ENCODE measurements at regions not wholly inside any gene's neighbourhood (a gene's known extent, or its start where the extent isn't known, plus 50 kb on each side); places are given as distances from the start of the nearest gene placed in this dataset.

DNA sequence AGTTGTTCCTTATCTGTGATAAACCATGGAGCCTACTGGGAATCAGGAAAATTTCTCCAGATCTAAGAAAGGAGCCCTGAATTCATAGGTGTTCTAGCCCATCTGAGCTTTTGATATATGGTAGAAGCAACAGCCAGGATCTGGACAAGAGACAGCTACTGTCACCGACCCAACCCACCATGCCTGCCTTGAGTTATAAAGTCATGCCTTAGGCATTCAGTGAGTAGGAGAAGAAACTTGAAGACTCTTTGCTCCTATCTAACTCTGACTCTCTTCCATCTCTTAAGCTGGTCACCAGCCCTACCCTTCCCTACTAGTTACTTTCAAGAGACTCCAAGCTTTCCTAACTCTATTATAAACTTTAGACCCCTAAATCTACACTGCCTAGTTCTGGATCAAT, 83.9 kb upstream of the FAM9B start:
- TF ChIP-seq CTCF (optimal IDR thresholded peaks at IDR 0.05 in 1 of 3, IDR thresholded peaks at IDR 0.05 in 1 of 3, conservative IDR thresholded peaks at IDR 0.05 in 1 of 3; ENCODE audit: extremely low read depth in 1 of 3, insufficient read depth in 2 of 3, low read length in 3 of 3), result no peak
- TF ChIP-seq EZH2 (IDR thresholded peaks at IDR 0.05; ENCODE audit: low read length), result no peak

Data from keratinocyte (primary cell).